Neutrophil (primary cell): ENCODE measurements at regions not wholly inside any gene's neighbourhood (a gene's known extent, or its start where the extent isn't known, plus 50 kb on each side); places are given as distances from the start of the nearest gene placed in this dataset.

Source experiments
- H3K27ac ChIP-seq: fragments of 200-600 bp; sonication (generic); 2 replicates; pipeline ENCODE4 v1.5.1; 2016; ENCODE audit warnings: mild to moderate bottlenecking, moderate library complexity
- H3K27me3 ChIP-seq: fragments of 200-600 bp; sonication (generic); 2 replicates; pipeline ENCODE4 v1.6.0; 2016; ENCODE audit warnings: mild to moderate bottlenecking
- H3K36me3 ChIP-seq: fragments of 200-600 bp; sonication (generic); 2 replicates; pipeline ENCODE4 v1.5.1; 2017
- H3K4me1 ChIP-seq, 2 experiments: fragments of 200-600 bp in 1 of 2; sonication (generic) in 1 of 2; 1 replicate in 1 of 2; 2 replicates in 1 of 2; pipeline versions ENCODE4 v1.5.1 to v1.6.1; 2013 to 2016; ENCODE audit warnings: low read depth in 1 of 2, low read length in 1 of 2, mild to moderate bottlenecking in 1 of 2, moderate library complexity in 1 of 2; ENCODE audit not compliant: control insufficient read depth in 1 of 2, insufficient read depth in 1 of 2
- H3K4me3 ChIP-seq, 2 experiments: fragments of 200-600 bp in 1 of 2; sonication (generic) in 1 of 2; 1 replicate in 1 of 2; 2 replicates in 1 of 2; pipeline ENCODE4 v1.5.1; 2013 to 2016; ENCODE audit warnings: low read depth in 1 of 2, low read length in 1 of 2, mild to moderate bottlenecking in 1 of 2, moderate library complexity in 1 of 2
- H3K9me3 ChIP-seq: fragments of 200-600 bp; sonication (generic); 2 replicates; pipeline ENCODE4 v1.5.1; 2016
- CTCF ChIP-seq: fragments of 200-600 bp; sonication (generic); IDR thresholded peaks from 2 replicates; pipeline ENCODE4 v1.5.1; 2016; ENCODE audit warnings: antibody characterized with exemption

DNA sequence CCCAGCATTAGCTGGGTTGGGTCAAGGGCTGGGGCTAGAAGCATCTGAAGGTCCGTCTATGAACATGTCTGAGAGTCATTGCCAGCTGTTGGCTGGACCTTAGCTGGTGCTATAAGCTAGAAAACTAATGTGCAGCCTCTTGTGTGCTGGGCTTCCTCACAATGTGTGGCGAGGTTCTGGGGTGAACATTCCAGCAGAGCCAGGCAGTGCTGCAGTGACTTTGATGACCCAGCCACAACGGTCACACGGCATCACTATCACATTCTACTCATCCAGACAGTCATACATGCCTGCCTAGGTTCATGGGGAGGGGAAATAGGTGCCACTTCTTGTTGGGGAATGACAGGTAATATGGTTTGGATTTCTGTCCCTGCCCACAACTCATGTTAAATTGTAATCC is 260.5 kb downstream of the CYP26B1 start:
- no peak overlapping the region for H3K4me3 ChIP-seq
- TF ChIP-seq CTCF: no peak
- H3K36me3 ChIP-seq: no peaks in the 10 kb centered on the region
- H3K4me1 ChIP-seq: peaks cover 3 to 6% of the 10 kb centered on the region in 2 experiments
- H3K27ac ChIP-seq: no peak overlapping the region
- peaks cover 6% of the 10 kb centered on the region for H3K27me3 ChIP-seq
- H3K9me3 ChIP-seq: no peaks in the 10 kb centered on the region

GRCh38 chr2:71886241-71886640 is 261.4 kb downstream of the CYP26B1 start:
- no peaks in the 10 kb centered on the region for H3K9me3 ChIP-seq
- no peak overlapping the region for H3K4me3 ChIP-seq
- peaks cover 4% of the 10 kb centered on the region for H3K27me3 ChIP-seq
- no peaks in the 10 kb centered on the region for H3K36me3 ChIP-seq
- peaks cover 3 to 6% of the 10 kb centered on the region in 2 experiments for H3K4me1 ChIP-seq
- no peak for TF ChIP-seq CTCF
- H3K27ac ChIP-seq: no peak overlapping the region

DNA sequence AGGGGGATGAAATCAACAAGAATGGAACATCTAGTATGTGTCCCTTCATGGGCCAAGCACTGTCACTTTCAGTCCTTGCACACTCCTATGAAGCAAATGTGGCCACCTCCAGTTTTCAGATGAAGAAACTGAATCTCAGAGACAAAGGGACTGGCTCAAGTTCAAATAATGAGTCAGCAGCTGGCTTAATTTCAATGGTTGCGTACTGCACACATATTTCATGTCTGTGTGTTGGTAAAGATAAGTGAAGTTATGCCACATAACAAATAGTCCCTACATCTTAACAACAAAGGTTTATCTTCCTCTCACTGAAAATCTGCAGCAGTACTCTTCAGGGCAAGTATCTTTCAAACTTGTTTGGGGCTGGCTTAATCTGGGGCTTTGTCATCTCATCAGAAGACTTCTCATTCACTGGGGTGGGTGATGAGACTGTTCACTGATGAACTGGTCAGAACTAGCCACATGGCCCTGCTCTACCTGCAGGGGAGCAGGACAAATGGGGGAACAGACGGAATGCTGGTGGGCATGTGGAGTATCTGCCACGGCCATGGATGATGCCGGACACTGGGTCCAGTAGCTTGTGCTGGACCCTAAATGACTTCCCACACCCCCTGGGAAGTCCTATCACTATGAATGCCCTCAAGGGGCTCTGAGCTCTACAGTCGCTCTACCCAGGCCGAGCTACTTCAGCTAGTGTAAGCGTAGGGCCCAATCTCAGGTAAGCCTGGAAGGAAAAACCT is 263.2 kb downstream of the CYP26B1 start:
- Histone ChIP-seq H3K9me3 (no peaks in the 10 kb centered on the region), H3K4me3 (no peak overlapping the region), H3K27ac (no peak overlapping the region), H3K4me1 (peaks cover 3 to 6% of the 10 kb centered on the region in 2 experiments), H3K36me3 (no peaks in the 10 kb centered on the region), H3K27me3 (no peaks in the 10 kb centered on the region)
- no peak for TF ChIP-seq CTCF

DNA sequence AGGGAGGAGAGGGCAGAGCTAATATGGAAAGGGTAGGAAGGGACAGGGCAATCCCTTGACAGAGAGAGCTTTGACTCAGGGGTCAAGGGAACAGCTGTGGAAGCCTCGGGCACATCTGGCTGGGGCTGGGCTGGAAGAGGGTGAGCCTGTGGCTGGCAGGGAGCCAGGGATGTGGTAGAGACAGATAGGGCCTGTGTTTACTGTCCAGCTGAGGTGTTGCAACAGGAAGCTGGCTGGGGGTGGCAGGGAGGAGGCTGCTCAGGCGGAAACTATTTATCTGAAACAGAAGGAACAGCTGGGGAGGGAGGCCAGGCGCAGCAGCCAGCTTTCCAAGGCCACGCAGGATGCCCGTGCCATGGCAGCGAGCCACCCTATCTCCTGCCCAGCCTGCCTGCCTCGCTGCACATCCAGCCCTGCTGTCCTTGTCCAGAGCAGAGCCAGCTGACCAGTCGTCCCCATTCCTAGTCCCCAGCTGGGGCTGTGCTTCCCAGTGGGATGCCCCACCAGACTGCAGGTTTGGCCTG is 264.7 kb downstream of the CYP26B1 start:
- no peak for TF ChIP-seq CTCF
- Histone ChIP-seq H3K9me3 (no peaks in the 10 kb centered on the region), H3K4me3 (no peak overlapping the region), H3K36me3 (no peaks in the 10 kb centered on the region), H3K27me3 (no peaks in the 10 kb centered on the region), H3K4me1 (peaks cover 3 to 6% of the 10 kb centered on the region in 2 experiments), H3K27ac (no peak overlapping the region)

DNA sequence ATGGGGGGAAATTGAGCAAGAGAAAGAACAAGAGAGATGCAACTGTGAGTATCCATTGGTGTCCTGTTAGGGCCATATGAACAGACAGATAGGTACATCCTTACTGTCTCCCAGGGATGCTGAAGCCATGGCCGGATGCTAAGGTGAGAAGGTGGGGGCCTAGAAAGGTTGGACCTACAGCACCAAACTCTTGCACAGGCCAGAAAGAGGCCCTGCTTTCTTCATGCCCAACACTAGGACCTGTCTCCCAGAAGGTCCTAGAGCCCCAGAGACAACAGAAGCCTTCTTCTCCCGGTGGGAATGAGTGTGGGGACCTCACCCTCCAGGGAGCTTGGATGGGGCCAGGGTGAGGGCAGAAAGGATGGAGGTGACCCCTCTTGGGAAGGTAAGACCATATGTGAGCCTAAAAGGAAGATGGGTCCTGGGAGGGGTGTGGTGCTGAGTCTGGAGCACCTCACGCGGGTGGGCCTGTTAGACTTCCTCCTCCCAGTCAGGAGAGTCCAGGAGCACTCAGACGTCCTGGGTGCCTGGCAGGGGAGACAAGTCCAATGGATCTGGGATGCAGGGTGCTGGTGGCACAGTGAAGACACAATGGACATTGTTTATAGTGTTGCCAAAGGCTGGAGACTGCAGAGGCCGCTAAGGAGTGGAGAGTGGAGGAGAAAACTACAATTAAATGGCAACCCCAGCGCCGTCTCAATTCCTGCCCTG is 265.3 kb downstream of the CYP26B1 start:
- no peaks in the 10 kb centered on the region for H3K9me3 ChIP-seq
- no peak overlapping the region for H3K4me3 ChIP-seq
- H3K4me1 ChIP-seq: peaks cover 3 to 6% of the 10 kb centered on the region in 2 experiments
- no peak for TF ChIP-seq CTCF
- H3K27ac ChIP-seq: no peak overlapping the region
- H3K27me3 ChIP-seq: no peaks in the 10 kb centered on the region
- no peaks in the 10 kb centered on the region for H3K36me3 ChIP-seq
